ENCODE measurements at regions not wholly inside any gene's neighbourhood (a gene's known extent, or its start where the extent isn't known, plus 50 kb on each side); places are given as distances from the start of the nearest gene placed in this dataset.

DNA sequence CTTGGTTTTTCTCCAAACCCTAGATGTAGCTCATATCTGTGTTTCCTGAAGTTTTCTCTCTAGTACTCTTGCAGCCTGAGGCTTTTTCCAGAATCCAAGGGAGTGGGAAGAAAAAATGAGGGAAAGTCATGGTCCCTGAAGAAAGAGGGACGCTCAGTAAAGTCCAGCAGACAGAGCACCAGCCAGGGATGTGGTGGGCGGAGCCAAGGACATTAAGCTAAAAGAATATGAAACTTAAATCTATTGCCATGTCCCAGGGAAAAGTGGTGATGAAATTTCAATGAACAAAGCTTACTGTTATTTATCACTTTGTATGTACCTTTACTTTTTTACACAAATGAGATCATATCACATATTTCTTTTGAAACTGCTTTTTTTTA lies 430.2 kb downstream of the USP25 start:
- Mint-ChIP-seq H3K4me3 (no peak overlapping the region), H3K27ac (no peak overlapping the region), H3K4me1 (ENCODE audit: low read depth in 2 of 2) (no peaks in the 10 kb centered on the region), H3K27me3 (no peaks in the 10 kb centered on the region), H3K36me3 (ENCODE audit: insufficient read depth) (no peaks in the 10 kb centered on the region), H3K9me3 (peaks cover 3 to 7% of the 10 kb centered on the region in 2 donors)
- no peak for ATAC-seq (replicated peaks)
- DNase-seq, result no peak

DNA sequence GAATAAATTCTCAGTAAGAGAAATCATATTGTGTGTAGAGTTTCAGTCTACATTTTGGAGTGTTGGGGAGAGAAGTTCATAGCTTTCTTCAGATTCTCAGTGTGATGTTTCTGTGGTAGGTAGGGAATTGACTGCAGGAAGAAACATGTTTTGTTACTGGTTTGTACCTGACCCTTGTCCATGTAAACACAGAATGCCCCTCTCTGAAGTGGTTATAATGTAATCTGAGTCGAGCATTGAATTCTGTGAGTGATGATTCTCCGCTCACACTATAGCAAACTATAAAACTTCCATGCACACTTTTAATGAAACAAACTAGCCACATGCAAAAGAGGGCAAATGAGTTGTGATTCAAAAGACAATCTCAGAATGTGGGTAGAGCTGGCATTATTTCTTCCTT lies 433.2 kb downstream of the USP25 start:
- Mint-ChIP-seq H3K4me1 (ENCODE audit: low read depth in 2 of 2) (no peaks in the 10 kb centered on the region), H3K4me3 (no peak overlapping the region), H3K27me3 (no peaks in the 10 kb centered on the region), H3K36me3 (ENCODE audit: insufficient read depth) (no peaks in the 10 kb centered on the region), H3K9me3 (peaks cover 3 to 7% of the 10 kb centered on the region in 2 donors), H3K27ac (no peak overlapping the region)
- DNase-seq (no peak), ATAC-seq (replicated peaks) (no peak)

GRCh38 chr21:16169102-16169511 lies 439.3 kb downstream of the USP25 start:
- ATAC-seq (replicated peaks) (no peak), DNase-seq (no peak)
- Mint-ChIP-seq H3K9me3 (no peaks in the 10 kb centered on the region), H3K27me3 (no peaks in the 10 kb centered on the region), H3K4me1 (ENCODE audit: low read depth in 2 of 2) (no peaks in the 10 kb centered on the region), H3K36me3 (ENCODE audit: insufficient read depth) (no peaks in the 10 kb centered on the region), H3K4me3 (no peak overlapping the region), H3K27ac (no peak overlapping the region)

DNA sequence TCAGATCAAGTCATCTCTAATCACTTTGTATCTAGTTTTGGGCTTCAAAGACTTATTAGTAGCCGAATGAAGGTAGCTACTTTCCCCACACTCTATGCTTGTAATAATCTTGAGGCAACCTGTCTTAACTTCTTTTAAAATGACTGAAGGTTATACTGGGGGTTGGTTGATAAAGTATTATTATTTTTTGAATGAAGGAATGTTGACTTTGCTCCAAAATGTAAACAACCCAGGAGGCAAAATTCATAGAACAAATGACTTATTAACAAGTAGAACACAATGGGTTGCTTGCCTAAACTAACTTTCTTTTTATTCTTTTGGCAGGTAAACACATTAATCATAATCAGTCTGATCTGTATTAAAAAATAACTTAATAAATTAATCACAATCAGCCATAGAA lies 440.0 kb downstream of the USP25 start:
- DNase-seq, result no peak
- no peaks in the 10 kb centered on the region for H3K4me1 Mint-ChIP-seq (ENCODE audit: low read depth in 2 of 2)

GRCh38 chr21:16176570-16176969 lies 446.8 kb downstream of the USP25 start:
- DNase-seq (no peak), ATAC-seq (replicated peaks) (no peak)
- Mint-ChIP-seq H3K4me3 (no peak overlapping the region), H3K36me3 (ENCODE audit: insufficient read depth) (no peaks in the 10 kb centered on the region), H3K27me3 (no peaks in the 10 kb centered on the region), H3K4me1 (ENCODE audit: low read depth in 2 of 2) (no peaks in the 10 kb centered on the region), H3K27ac (no peak overlapping the region), H3K9me3 (no peaks in the 10 kb centered on the region)

More for the DNA sequence above, 440.0 kb downstream of the USP25 start:
- Mint-ChIP-seq H3K27ac (no peak overlapping the region), H3K4me3 (no peak overlapping the region), H3K27me3 (no peaks in the 10 kb centered on the region), H3K36me3 (ENCODE audit: insufficient read depth) (no peaks in the 10 kb centered on the region), H3K9me3 (no peaks in the 10 kb centered on the region)
- ATAC-seq (replicated peaks), result no peak

- DNase-seq (no peak), ATAC-seq (replicated peaks) (no peak)
- no peak overlapping the region for H3K4me3 Mint-ChIP-seq
- no peaks in the 10 kb centered on the region for H3K9me3 Mint-ChIP-seq
- no peaks in the 10 kb centered on the region for H3K27me3 Mint-ChIP-seq
- no peak overlapping the region for H3K27ac Mint-ChIP-seq
- H3K4me1 Mint-ChIP-seq (ENCODE audit: low read depth in 2 of 2), result no peaks in the 10 kb centered on the region
- H3K36me3 Mint-ChIP-seq (ENCODE audit: insufficient read depth), result no peaks in the 10 kb centered on the region
Measured at GRCh38 chr21:16177532-16177931, 447.8 kb downstream of the USP25 start.

DNA sequence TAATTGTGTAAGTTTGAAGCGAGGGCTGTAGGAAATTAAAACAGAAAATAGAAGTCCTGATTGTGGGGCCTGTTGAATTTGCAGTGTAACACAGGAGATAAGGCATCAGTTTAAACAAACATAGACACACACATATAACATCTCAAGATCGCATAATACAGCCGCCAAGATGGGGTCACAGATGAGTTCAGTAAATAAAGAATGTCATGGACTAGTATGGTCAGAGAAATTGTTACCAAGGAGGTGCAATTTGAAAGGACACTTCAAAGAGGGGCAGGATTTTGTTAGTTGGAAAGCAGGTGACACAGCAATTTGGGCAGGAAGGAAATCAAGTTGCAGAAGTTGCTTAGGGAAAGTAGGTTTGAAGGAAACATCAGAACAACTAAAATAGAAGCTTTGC lies 450.0 kb downstream of the USP25 start:
- Mint-ChIP-seq H3K27ac (no peak overlapping the region), H3K27me3 (no peaks in the 10 kb centered on the region), H3K4me1 (ENCODE audit: low read depth in 2 of 2) (no peaks in the 10 kb centered on the region), H3K9me3 (peaks cover 0 to 3% of the 10 kb centered on the region in 2 donors), H3K36me3 (ENCODE audit: insufficient read depth) (no peaks in the 10 kb centered on the region), H3K4me3 (no peak overlapping the region)
- ATAC-seq (replicated peaks) (no peak), DNase-seq (no peak)

- ATAC-seq (replicated peaks) (no peak), DNase-seq (no peak)
- Mint-ChIP-seq H3K4me3 (no peak overlapping the region), H3K36me3 (ENCODE audit: insufficient read depth) (no peaks in the 10 kb centered on the region), H3K4me1 (ENCODE audit: low read depth in 2 of 2) (no peaks in the 10 kb centered on the region), H3K27ac (no peak overlapping the region), H3K27me3 (no peaks in the 10 kb centered on the region), H3K9me3 (peaks cover 0 to 3% of the 10 kb centered on the region in 2 donors)
Measured at GRCh38 chr21:16180614-16181013, 450.8 kb downstream of the USP25 start.

DNA sequence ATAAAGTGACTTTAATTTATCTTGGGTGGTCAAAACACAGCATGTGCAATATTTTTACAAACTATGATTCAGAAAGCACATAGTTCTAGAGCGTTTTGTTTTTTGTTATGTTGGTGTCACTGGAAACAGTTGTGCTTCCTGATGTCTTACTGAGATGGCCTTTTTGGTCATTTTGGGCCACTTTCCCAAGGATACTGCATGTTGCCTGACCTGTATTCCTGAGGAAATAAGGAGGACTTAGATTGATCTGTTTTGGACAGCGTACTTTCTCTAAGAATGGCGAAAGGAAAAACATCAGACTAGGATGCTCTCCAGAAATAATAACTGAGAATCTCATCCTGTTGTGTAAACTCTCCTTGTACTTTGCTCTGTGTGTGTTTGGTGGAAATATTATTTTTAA lies 451.2 kb downstream of the USP25 start:
- no peak overlapping the region for H3K27ac Mint-ChIP-seq
- H3K9me3 Mint-ChIP-seq, result peaks cover 0 to 3% of the 10 kb centered on the region in 2 donors
- no peak for DNase-seq
- no peaks in the 10 kb centered on the region for H3K4me1 Mint-ChIP-seq (ENCODE audit: low read depth in 2 of 2)
- H3K27me3 Mint-ChIP-seq, result no peaks in the 10 kb centered on the region
- H3K4me3 Mint-ChIP-seq, result no peak overlapping the region
- no peaks in the 10 kb centered on the region for H3K36me3 Mint-ChIP-seq (ENCODE audit: insufficient read depth)
- no peak for ATAC-seq (replicated peaks)

DNA sequence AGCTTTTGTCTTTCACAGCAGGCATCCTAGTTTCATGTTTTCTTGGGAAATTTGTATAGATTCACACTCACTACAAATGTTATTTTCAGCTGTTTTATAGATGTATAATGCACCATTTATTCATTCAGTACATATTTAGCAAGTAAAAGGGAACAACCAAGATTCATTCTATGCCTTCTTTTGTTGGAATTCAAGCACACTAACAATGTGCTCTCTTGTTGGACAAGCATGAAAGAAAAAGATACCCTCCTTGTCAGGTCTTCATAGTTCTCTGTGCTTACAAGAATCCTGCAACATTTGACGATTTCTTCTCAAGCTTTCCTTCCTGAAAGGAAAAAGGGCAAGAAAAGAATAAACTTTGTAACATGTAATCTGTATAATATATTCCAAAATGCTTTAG lies 456.0 kb downstream of the USP25 start:
- H3K27ac Mint-ChIP-seq, result no peak overlapping the region

DNA sequence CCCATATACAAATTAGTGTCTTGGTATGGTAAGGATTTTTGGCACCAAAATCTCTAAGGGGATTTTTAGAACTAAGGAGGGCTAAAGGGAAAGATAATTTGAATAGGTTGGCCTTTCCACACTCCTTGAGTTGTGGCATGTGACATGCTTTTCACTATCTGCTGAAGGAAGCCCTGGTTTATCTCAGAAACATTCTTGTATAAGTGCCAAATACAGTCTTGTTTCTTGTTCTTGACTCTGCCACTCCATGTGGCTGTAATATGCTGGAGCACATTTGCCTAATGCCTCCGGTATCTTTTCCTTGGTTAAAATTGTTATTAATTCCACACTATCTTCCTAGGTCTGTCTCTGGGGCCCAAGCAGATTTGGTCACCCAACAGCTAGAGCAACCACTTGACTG lies 457.0 kb downstream of the USP25 start:
- H3K4me3 Mint-ChIP-seq, result no peak overlapping the region
- peaks cover 3 to 6% of the 10 kb centered on the region in 2 donors for H3K9me3 Mint-ChIP-seq
- DNase-seq (no peak), ATAC-seq (replicated peaks) (no peak)
- H3K4me1 Mint-ChIP-seq (ENCODE audit: low read depth in 2 of 2), result no peaks in the 10 kb centered on the region
- no peaks in the 10 kb centered on the region for H3K36me3 Mint-ChIP-seq (ENCODE audit: insufficient read depth)
- no peaks in the 10 kb centered on the region for H3K27me3 Mint-ChIP-seq
- H3K27ac Mint-ChIP-seq, result no peak overlapping the region

More for the DNA sequence above, 456.0 kb downstream of the USP25 start:
- H3K36me3 Mint-ChIP-seq (ENCODE audit: insufficient read depth), result no peaks in the 10 kb centered on the region
- peaks cover 3 to 4% of the 10 kb centered on the region in 2 donors for H3K9me3 Mint-ChIP-seq
- H3K4me3 Mint-ChIP-seq, result no peak overlapping the region
- DNase-seq (no peak), ATAC-seq (replicated peaks) (no peak)
- H3K27me3 Mint-ChIP-seq, result no peaks in the 10 kb centered on the region
- H3K4me1 Mint-ChIP-seq (ENCODE audit: low read depth in 2 of 2), result no peaks in the 10 kb centered on the region

GRCh38 chr21:16187603-16188301 lies 458.0 kb downstream of the USP25 start:
- Mint-ChIP-seq H3K9me3 (peaks cover 3 to 6% of the 10 kb centered on the region in 2 donors), H3K4me1 (ENCODE audit: low read depth in 2 of 2) (no peaks in the 10 kb centered on the region), H3K4me3 (no peak overlapping the region), H3K36me3 (ENCODE audit: insufficient read depth) (no peaks in the 10 kb centered on the region), H3K27ac (no peak overlapping the region), H3K27me3 (no peaks in the 10 kb centered on the region)
- DNase-seq, result no peak
- ATAC-seq (replicated peaks), result no peak

DNA sequence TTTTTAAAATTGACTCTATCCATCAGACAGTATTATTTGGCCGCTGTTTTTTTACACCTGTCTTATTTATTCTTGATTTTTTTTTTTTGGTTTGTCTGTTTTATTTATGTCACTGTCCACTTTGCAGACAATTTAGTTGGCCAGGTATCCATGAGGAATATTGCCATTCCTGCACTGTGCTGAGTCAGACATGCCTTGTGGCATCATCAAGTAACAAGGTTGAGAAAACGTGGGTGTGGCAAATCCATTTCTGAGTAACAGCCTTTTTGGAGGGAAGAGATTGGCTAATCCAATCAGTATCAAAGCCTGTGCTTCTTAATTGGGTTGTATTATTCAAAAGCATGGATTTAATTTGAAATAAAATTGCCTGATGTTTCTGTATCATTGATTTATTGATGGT lies 463.1 kb downstream of the USP25 start:
- H3K36me3 Mint-ChIP-seq (ENCODE audit: insufficient read depth), result no peaks in the 10 kb centered on the region
- no peaks in the 10 kb centered on the region for H3K4me1 Mint-ChIP-seq (ENCODE audit: low read depth in 2 of 2)
- ATAC-seq (replicated peaks) (no peak), DNase-seq (no peak)
- peaks cover 0 to 6% of the 10 kb centered on the region in 2 donors for H3K9me3 Mint-ChIP-seq
- H3K27me3 Mint-ChIP-seq, result no peaks in the 10 kb centered on the region
- no peak overlapping the region for H3K4me3 Mint-ChIP-seq
- no peak overlapping the region for H3K27ac Mint-ChIP-seq

DNA sequence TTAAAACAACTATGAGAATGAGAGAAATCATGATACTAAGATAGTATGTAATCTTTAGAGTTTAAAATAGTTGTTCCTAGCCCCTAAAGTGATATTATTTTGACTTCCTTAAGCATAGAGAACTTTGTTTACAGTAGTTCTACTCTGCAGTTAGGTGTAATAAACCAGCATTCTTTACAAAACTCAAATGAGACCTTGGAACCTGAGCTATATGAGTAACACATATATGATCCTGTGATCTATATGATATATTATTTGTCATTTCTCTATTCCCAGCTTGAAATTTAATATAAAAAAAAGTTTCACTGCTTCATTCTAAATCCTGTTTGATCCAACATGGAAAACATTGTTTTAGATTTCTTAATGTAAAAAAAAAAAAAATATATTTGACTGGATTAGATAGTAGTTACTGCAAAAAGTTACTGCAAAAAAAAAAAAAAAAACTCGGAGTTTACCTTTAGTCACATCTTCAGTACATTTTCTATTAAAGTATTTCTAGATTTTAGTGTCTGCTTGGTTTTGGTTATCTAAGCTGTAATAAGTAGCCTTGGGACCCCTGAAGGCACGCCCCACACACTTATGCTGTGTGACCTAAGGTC lies 463.8 kb downstream of the USP25 start:
- Mint-ChIP-seq H3K27ac (no peak overlapping the region), H3K4me3 (no peak overlapping the region), H3K36me3 (ENCODE audit: insufficient read depth) (no peaks in the 10 kb centered on the region), H3K27me3 (no peaks in the 10 kb centered on the region), H3K9me3 (peaks cover 0 to 11% of the 10 kb centered on the region in 2 donors), H3K4me1 (ENCODE audit: low read depth in 2 of 2) (no peaks in the 10 kb centered on the region)
- ATAC-seq (replicated peaks), result no peak
- no peak for DNase-seq

Measured in effector memory CD8-positive, alpha-beta T cell (primary cell).